ENCODE measurements at regions not wholly inside any gene's neighbourhood (a gene's known extent, or its start where the extent isn't known, plus 50 kb on each side); places are given as distances from the start of the nearest gene placed in this dataset.

DNA sequence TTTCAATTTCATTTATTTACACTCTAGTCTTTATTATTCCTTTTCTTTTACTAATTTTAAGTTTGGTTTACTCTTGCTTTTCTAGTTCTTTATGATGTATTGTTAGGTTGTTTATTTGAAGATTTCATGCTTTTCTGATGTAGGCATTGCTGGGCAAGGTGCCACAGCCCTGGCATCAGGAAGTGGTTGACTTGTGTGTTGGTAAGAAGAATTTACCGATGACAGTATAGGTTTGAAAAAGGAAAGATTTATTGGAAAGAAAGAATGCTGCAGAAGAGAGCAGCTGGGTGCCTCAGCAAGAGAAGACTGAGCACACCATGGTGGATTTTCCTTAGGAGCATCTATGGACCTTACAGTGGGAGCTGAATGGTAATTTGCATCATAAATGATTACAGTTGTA, 153.2 kb downstream of the KLF8 start:
- Histone ChIP-seq H3K9me3 (ENCODE audit: insufficient read depth, low read depth, low read length) (no peaks in the 10 kb centered on the region), H4K20me1 (ENCODE audit: insufficient read depth, low read length, poor library complexity, severe bottlenecking) (no peaks in the 10 kb centered on the region), H3F3A (ENCODE audit: low read depth) (no peaks in the 10 kb centered on the region), H3K4me1 (ENCODE audit: insufficient read depth, low read length, poor library complexity, severe bottlenecking) (no peaks in the 10 kb centered on the region), H2AFZ (ENCODE audit: low read length) (no peak overlapping the region), H3K36me3 (ENCODE audit: insufficient read depth, low read length) (no peaks in the 10 kb centered on the region), H3K9ac (ENCODE audit: low read depth, low read length, poor library complexity, severe bottlenecking) (no peak overlapping the region), H3K4me2 (ENCODE audit: low read depth, low read length, poor library complexity, severe bottlenecking) (no peak overlapping the region), H3K79me2 (ENCODE audit: insufficient read depth, low read length) (no peaks in the 10 kb centered on the region), H3K4me3 (ENCODE audit: low read length, poor library complexity, severe bottlenecking) (no peak overlapping the region), H3K9me2 (replicated peaks; ENCODE audit: low read depth, low read length) (no peaks in the 10 kb centered on the region), H3K27me3 (ENCODE audit: insufficient read depth, low read length, poor library complexity, severe bottlenecking) (no peaks in the 10 kb centered on the region)
- TF ChIP-seq, protein P1, sequence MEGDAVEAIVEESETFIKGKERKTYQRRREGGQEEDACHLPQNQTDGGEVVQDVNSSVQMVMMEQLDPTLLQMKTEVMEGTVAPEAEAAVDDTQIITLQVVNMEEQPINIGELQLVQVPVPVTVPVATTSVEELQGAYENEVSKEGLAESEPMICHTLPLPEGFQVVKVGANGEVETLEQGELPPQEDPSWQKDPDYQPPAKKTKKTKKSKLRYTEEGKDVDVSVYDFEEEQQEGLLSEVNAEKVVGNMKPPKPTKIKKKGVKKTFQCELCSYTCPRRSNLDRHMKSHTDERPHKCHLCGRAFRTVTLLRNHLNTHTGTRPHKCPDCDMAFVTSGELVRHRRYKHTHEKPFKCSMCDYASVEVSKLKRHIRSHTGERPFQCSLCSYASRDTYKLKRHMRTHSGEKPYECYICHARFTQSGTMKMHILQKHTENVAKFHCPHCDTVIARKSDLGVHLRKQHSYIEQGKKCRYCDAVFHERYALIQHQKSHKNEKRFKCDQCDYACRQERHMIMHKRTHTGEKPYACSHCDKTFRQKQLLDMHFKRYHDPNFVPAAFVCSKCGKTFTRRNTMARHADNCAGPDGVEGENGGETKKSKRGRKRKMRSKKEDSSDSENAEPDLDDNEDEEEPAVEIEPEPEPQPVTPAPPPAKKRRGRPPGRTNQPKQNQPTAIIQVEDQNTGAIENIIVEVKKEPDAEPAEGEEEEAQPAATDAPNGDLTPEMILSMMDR (conservative IDR thresholded peaks at IDR 0.05; ENCODE audit: low read length) = no peak
- no peak for TF ChIP-seq EZH2phosphoT487 (IDR thresholded peaks at IDR 0.05; ENCODE audit: borderline replicate concordance)

GRCh38 chrX:56385960-56386359, 153.8 kb downstream of the KLF8 start:
- H2AFZ ChIP-seq (ENCODE audit: low read length) = no peak overlapping the region
- no peaks in the 10 kb centered on the region for H3K36me3 ChIP-seq (ENCODE audit: insufficient read depth, low read length)
- no peaks in the 10 kb centered on the region for H3F3A ChIP-seq (ENCODE audit: low read depth)
- no peak overlapping the region for H3K4me2 ChIP-seq (ENCODE audit: low read depth, low read length, poor library complexity, severe bottlenecking)
- H3K79me2 ChIP-seq (ENCODE audit: insufficient read depth, low read length) = no peaks in the 10 kb centered on the region
- no peak overlapping the region for H3K9ac ChIP-seq (ENCODE audit: low read depth, low read length, poor library complexity, severe bottlenecking)
- no peaks in the 10 kb centered on the region for H3K27me3 ChIP-seq (ENCODE audit: insufficient read depth, low read length, poor library complexity, severe bottlenecking)
- H3K4me1 ChIP-seq (ENCODE audit: insufficient read depth, low read length, poor library complexity, severe bottlenecking) = no peaks in the 10 kb centered on the region
- H3K9me2 ChIP-seq (replicated peaks; ENCODE audit: low read depth, low read length) = no peaks in the 10 kb centered on the region
- no peak overlapping the region for H3K4me3 ChIP-seq (ENCODE audit: low read length, poor library complexity, severe bottlenecking)
- H3K9me3 ChIP-seq (ENCODE audit: insufficient read depth, low read depth, low read length) = no peaks in the 10 kb centered on the region
- H4K20me1 ChIP-seq (ENCODE audit: insufficient read depth, low read length, poor library complexity, severe bottlenecking) = no peaks in the 10 kb centered on the region
- TF ChIP-seq, protein P1 (conservative IDR thresholded peaks at IDR 0.05; ENCODE audit: low read length) = no peak
- TF ChIP-seq EZH2phosphoT487 (IDR thresholded peaks at IDR 0.05; ENCODE audit: borderline replicate concordance) = no peak

GRCh38 chrX:56397636-56398035, 165.5 kb downstream of the KLF8 start:
- Histone ChIP-seq H3K36me3 (ENCODE audit: insufficient read depth, low read length) (no peaks in the 10 kb centered on the region), H2AFZ (ENCODE audit: low read length) (no peak overlapping the region), H3K4me3 (ENCODE audit: low read length, poor library complexity, severe bottlenecking) (no peak overlapping the region), H3K27me3 (ENCODE audit: insufficient read depth, low read length, poor library complexity, severe bottlenecking) (no peaks in the 10 kb centered on the region), H3F3A (ENCODE audit: low read depth) (no peaks in the 10 kb centered on the region), H4K20me1 (ENCODE audit: insufficient read depth, low read length, poor library complexity, severe bottlenecking) (no peaks in the 10 kb centered on the region), H3K9me3 (ENCODE audit: insufficient read depth, low read depth, low read length) (no peaks in the 10 kb centered on the region), H3K4me1 (ENCODE audit: insufficient read depth, low read length, poor library complexity, severe bottlenecking) (no peaks in the 10 kb centered on the region), H3K4me2 (ENCODE audit: low read depth, low read length, poor library complexity, severe bottlenecking) (no peak overlapping the region), H3K79me2 (ENCODE audit: insufficient read depth, low read length) (no peaks in the 10 kb centered on the region), H3K9me2 (replicated peaks; ENCODE audit: low read depth, low read length) (no peaks in the 10 kb centered on the region), H3K9ac (ENCODE audit: low read depth, low read length, poor library complexity, severe bottlenecking) (no peak overlapping the region)
- no peak for TF ChIP-seq EZH2phosphoT487 (IDR thresholded peaks at IDR 0.05; ENCODE audit: borderline replicate concordance)
- TF ChIP-seq, protein P1 (conservative IDR thresholded peaks at IDR 0.05; ENCODE audit: low read length) = no peak

Data from Loucy (cell line).